Panc1 (cell line): ENCODE measurements at regions not wholly inside any gene's neighbourhood (a gene's known extent, or its start where the extent isn't known, plus 50 kb on each side); places are given as distances from the start of the nearest gene placed in this dataset.

Experiments used
- ATAC-seq: fragments of 200-7000 bp; cut with Tn5 transposase; 2 replicates; pipeline ENCODE4 v1.9.1; 2020; ENCODE audit warnings: mild to moderate bottlenecking, moderate library complexity
- BruUV-seq: library from RNA; stranded (reverse); fragments of 400-500 nt; replicated peaks from 2 replicates; lab custom pipeline; 2021; lab: Mats Ljungman, UMichigan
- CTCF ChIA-PET: fragments of 300-600 bp; sonication (Branson Sonifier 250); formaldehyde crosslinking; loops from one replicate; lab custom pipeline; 2022; ENCODE audit warnings: antibody characterized with exemption; lab: Charles Lee
- POLR2A ChIA-PET: fragments of 300-600 bp; sonication (Branson Sonifier 250); formaldehyde crosslinking; loops from one replicate; lab custom pipeline; 2022; ENCODE audit warnings: antibody characterized with exemption; lab: Charles Lee
- DNase-seq: peaks from one replicate; pipeline ENCODE4 v3.0.0-alpha.2; 2010; ENCODE audit warnings: low read depth, low spot score
- H3K27ac ChIP-seq: 2 replicates; pipeline ENCODE4 v1.5.1; 2011; ENCODE audit warnings: mild to moderate bottlenecking, low read length, inconsistent platforms
- H3K27me3 ChIP-seq: fragments of 200-500 bp; sonication (Bioruptor generic); 2 replicates; pipeline ENCODE4 v1.6.0; 2014; ENCODE audit warnings: low read length, inconsistent platforms; ENCODE audit not compliant: control insufficient read depth, insufficient read depth
- H3K36me3 ChIP-seq: fragments of 200-500 bp; sonication (Bioruptor generic); 2 replicates; pipeline ENCODE4 v1.5.1; 2014; ENCODE audit warnings: inconsistent platforms, mild to moderate bottlenecking, low read length, moderate library complexity; ENCODE audit not compliant: control insufficient read depth, insufficient read depth
- H3K4me1 ChIP-seq: 2 replicates; pipeline ENCODE4 v1.5.1; 2011; ENCODE audit warnings: inconsistent platforms, mild to moderate bottlenecking, low read length, moderate library complexity; ENCODE audit not compliant: control insufficient read depth, insufficient read depth
- H3K4me3 ChIP-seq, 2 experiments: 2 replicates each; pipeline ENCODE4 v1.5.1; 2011 to 2012; ENCODE audit warnings: low read depth in 2 of 2, low read length in 2 of 2, mild to moderate bottlenecking in 2 of 2, inconsistent platforms in 1 of 2, moderate library complexity in 1 of 2
- H3K9me3 ChIP-seq: fragments of 200-500 bp; sonication (Bioruptor generic); 2 replicates; pipeline ENCODE4 v1.5.1; 2014; ENCODE audit warnings: low read depth, mild to moderate bottlenecking, inconsistent platforms, low read length, moderate library complexity; ENCODE audit not compliant: control insufficient read depth, insufficient read depth
- POLR2AphosphoS5 ChIP-seq: IDR thresholded peaks from 2 replicates; pipeline ENCODE4 v1.6.1; 2012; ENCODE audit warnings: mild to moderate bottlenecking, low read depth, low read length, moderate library complexity
- SIN3A ChIP-seq: IDR thresholded peaks from 2 replicates; pipeline ENCODE4 v1.6.1; 2012; ENCODE audit warnings: low read depth, mild to moderate bottlenecking, low read length, moderate library complexity, borderline replicate concordance; ENCODE audit not compliant: insufficient read depth
- TCF7L2 ChIP-seq: IDR thresholded peaks from 2 replicates; pipeline ENCODE4 v1.6.1; 2011; ENCODE audit warnings: mild to moderate bottlenecking, low read depth, low read length, inconsistent platforms
- in situ Hi-C: cut with HindIII; loops from 2 replicates; pipeline ENCODE4 v1.10.0; 2016; ENCODE audit warnings: low sequenced_read_pairs, low pct_unique_long_range_greater_than_20kb
- intact Hi-C: fragments of 100-400 bp; cut with micrococcal nuclease; formaldehyde crosslinking; loops from one replicate; pipeline ENCODE4 v1.10.0; 2022; ENCODE audit not compliant: unreplicated experiment
- TF ChIP-seq, protein P1 (sequence below): fragments of 450-650 bp; IDR thresholded peaks from 2 replicates; pipeline ENCODE4 v1.5.1; 2017; ENCODE audit warnings: mild to moderate bottlenecking
- TF ChIP-seq, protein P2 (sequence below), 2 experiments: IDR thresholded peaks; 2 replicates each; pipeline ENCODE4 v1.6.1; 2011 to 2012; ENCODE audit warnings: low read depth in 2 of 2, control low read depth in 1 of 2, low read length in 1 of 2, mild to moderate bottlenecking in 1 of 2, moderate library complexity in 1 of 2; ENCODE audit not compliant: insufficient read depth in 1 of 2

DNA sequence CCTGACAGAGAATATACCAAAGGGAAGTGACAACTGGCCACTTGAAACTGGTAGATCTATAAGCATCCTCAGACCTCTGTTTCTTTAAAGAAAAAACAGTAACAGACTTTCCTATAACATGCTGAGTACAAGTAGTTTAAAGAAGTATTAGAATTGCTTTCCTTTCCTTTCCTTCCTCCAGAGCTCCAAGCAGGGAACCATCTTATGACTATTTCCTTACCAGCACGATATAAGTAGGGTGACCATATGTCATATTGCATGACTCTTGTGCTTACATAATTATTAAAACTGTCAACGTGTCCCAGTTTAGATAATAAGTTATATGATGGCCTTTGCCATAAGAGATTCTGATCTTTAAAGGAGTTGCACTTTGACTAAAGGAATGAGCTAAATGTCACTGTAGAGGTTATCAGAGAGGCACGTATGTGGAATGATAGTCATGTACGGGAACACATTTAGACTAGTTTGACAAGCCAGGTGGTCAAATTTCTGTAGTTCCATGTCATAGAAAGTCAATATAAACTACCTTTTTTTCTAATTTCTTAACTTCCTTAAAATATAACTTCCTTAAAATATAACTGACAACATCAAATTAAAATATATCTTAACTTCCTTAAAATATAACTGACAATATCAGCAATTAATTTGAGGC, 212.7 kb upstream of the CD180 start:
- ATAC-seq, result no peak
- TF ChIP-seq TCF7L2, result no peak
- TF ChIP-seq SIN3A, result no peak
- Histone ChIP-seq H3K4me1 (no peaks in the 10 kb centered on the region), H3K4me3 (no peak overlapping the region), H3K36me3 (no peaks in the 10 kb centered on the region), H3K9me3 (no peaks in the 10 kb centered on the region), H3K27ac (no peak overlapping the region), H3K27me3 (no peaks in the 10 kb centered on the region)
- no peak for DNase-seq
- intact Hi-C loops, result no loop called here
- in situ Hi-C loops, result no loop called here
- CTCF ChIA-PET, result no interaction called here
- POLR2A ChIA-PET, result no interaction called here
- no TSS peak for BruUV-seq

DNA sequence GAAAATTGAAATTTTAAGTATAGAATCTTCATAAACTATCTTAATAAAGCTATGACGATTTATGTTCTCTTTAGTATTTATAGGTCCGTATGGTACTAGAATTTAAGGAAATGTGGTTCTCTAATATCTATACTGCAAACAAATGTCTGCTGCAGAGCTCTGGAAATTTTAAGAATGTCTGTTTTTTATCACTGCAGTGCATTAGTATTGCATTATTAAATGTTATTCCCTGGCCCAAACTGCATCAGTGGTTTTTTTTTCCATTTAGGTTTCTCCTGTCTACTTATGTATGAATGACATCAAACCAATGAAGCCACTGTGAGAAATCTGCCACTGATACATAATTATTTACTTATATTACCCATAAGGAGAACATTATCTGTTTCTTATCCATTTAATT, 211.4 kb upstream of the CD180 start:
- ATAC-seq (no peak), DNase-seq (no peak)
- CTCF ChIA-PET, result no interaction called here
- POLR2A ChIA-PET, result no interaction called here
- TF ChIP-seq SIN3A, result no peak
- TF ChIP-seq POLR2AphosphoS5, result no peak
- TF ChIP-seq TCF7L2, result no peak
- TF ChIP-seq, protein P1, sequence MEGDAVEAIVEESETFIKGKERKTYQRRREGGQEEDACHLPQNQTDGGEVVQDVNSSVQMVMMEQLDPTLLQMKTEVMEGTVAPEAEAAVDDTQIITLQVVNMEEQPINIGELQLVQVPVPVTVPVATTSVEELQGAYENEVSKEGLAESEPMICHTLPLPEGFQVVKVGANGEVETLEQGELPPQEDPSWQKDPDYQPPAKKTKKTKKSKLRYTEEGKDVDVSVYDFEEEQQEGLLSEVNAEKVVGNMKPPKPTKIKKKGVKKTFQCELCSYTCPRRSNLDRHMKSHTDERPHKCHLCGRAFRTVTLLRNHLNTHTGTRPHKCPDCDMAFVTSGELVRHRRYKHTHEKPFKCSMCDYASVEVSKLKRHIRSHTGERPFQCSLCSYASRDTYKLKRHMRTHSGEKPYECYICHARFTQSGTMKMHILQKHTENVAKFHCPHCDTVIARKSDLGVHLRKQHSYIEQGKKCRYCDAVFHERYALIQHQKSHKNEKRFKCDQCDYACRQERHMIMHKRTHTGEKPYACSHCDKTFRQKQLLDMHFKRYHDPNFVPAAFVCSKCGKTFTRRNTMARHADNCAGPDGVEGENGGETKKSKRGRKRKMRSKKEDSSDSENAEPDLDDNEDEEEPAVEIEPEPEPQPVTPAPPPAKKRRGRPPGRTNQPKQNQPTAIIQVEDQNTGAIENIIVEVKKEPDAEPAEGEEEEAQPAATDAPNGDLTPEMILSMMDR, result no peak
- TF ChIP-seq, protein P2, sequence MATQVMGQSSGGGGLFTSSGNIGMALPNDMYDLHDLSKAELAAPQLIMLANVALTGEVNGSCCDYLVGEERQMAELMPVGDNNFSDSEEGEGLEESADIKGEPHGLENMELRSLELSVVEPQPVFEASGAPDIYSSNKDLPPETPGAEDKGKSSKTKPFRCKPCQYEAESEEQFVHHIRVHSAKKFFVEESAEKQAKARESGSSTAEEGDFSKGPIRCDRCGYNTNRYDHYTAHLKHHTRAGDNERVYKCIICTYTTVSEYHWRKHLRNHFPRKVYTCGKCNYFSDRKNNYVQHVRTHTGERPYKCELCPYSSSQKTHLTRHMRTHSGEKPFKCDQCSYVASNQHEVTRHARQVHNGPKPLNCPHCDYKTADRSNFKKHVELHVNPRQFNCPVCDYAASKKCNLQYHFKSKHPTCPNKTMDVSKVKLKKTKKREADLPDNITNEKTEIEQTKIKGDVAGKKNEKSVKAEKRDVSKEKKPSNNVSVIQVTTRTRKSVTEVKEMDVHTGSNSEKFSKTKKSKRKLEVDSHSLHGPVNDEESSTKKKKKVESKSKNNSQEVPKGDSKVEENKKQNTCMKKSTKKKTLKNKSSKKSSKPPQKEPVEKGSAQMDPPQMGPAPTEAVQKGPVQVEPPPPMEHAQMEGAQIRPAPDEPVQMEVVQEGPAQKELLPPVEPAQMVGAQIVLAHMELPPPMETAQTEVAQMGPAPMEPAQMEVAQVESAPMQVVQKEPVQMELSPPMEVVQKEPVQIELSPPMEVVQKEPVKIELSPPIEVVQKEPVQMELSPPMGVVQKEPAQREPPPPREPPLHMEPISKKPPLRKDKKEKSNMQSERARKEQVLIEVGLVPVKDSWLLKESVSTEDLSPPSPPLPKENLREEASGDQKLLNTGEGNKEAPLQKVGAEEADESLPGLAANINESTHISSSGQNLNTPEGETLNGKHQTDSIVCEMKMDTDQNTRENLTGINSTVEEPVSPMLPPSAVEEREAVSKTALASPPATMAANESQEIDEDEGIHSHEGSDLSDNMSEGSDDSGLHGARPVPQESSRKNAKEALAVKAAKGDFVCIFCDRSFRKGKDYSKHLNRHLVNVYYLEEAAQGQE (IDR thresholded peaks at IDR 0.05; ENCODE audit: insufficient read depth in 1 of 2, low read depth in 2 of 2, low read length in 1 of 2), result no peak
- Histone ChIP-seq H3K27me3 (no peaks in the 10 kb centered on the region), H3K36me3 (no peaks in the 10 kb centered on the region), H3K4me3 (no peak overlapping the region), H3K4me1 (no peaks in the 10 kb centered on the region), H3K27ac (no peak overlapping the region), H3K9me3 (no peaks in the 10 kb centered on the region)
- BruUV-seq, result no TSS peak
- intact Hi-C loops (no loop called here), in situ Hi-C loops (no loop called here)

- no peak for ATAC-seq
- no peak overlapping the region for H3K4me3 ChIP-seq
- H3K4me1 ChIP-seq, result no peaks in the 10 kb centered on the region
- intact Hi-C loops (no loop called here), in situ Hi-C loops (no loop called here)
- BruUV-seq, result no TSS peak
- ChIA-PET POLR2A (no interaction called here), CTCF (no interaction called here)
- H3K9me3 ChIP-seq, result no peaks in the 10 kb centered on the region
- no peaks in the 10 kb centered on the region for H3K36me3 ChIP-seq
- no peak overlapping the region for H3K27ac ChIP-seq
- DNase-seq, result no peak
- TF ChIP-seq TCF7L2, result no peak
- no peaks in the 10 kb centered on the region for H3K27me3 ChIP-seq
Measured at GRCh38 chr5:67405755-67406154, 209.2 kb upstream of the CD180 start.
